GM04504 (cell line): ENCODE measurements at regions not wholly inside any gene's neighbourhood (a gene's known extent, or its start where the extent isn't known, plus 50 kb on each side); places are given as distances from the start of the nearest gene placed in this dataset.

Experiments used
- DNase-seq: peaks from one replicate; pipeline ENCODE4 v3.0.0-alpha.2; 2012; ENCODE audit warnings: low read depth

DNA sequence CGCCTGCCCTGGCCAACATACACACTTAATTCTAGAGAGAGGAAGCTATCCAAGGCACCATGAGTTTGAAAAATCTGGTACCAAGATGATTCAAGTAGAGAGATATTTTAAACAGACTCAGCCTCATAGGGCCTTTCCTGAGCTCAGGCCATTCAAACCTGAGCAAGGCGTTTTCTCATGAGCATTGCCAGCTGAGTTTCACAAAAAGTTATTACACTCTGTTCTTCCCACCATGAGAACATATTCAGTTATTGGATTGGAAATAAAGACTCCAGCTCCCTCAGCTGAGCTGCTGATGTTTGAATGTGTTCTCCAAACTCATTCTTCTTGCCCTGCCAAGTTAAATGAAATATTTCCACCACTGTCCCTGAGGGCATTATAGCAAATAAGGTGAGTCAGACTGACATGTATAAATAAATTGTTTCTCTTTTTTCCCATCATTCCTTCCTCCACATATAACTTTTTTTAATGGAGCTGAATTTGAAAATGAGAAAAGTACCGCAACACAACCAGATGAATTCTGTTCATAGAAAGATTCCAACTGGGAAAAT lies 429.6 kb downstream of the RAB28 start:
- no peak for DNase-seq

DNA sequence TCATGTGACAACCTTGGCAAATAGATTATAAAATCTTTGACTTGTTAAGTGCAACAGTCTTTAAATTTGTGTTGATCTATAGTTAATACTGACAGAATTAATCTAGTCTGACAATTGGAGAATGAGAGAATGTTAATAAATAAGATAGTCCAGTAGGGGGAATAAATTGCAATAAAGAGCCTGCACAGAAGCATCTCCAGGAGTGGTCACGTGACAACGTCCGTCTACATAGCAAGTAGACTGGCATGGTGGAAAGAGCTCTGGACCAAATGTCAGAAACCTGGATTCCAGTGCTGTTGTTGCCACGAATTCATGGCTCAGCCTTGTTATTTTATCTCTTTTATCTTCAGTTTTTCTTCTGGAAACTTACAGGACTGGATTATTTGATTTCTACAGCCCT lies 436.5 kb downstream of the RAB28 start:
- no peak for DNase-seq

DNA sequence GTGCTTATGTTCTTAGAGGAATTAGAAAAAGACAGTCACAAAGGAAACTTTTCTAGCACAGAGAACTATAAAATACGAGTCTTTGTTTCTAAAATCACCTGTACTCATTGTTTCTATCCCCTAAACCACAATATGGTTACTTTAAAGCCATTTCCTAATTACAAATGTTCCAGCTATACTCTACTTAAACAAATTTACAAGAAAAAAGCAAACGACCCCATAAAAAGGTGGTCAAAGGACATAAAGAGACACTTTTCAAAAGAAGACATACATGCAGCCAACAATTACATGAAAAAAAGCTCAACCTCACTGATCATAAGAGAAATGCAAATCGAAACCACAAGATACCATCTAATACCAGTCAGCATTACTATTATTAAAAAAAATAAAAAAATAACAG lies 447.3 kb downstream of the RAB28 start:
- DNase-seq: no peak

DNA sequence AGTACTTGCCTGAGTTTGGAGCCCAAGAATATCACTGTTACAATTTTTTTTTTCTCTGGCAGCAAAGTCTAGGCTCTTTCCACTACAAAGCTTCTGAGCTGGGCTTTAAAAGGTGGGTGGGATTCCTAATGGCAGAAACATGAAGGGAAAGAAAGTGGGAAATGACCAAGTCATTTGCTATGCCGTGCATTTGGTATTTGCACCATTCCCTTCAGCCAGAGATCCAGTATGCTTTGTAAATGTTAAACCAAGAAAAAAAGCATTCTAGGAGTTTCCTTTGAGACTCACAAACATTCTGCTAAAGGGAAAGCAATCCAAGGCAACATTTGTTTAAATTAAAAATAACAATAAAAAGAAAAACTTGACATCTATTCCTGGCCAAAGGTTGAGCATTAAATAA lies 451.2 kb downstream of the RAB28 start:
- no peak for DNase-seq

DNA sequence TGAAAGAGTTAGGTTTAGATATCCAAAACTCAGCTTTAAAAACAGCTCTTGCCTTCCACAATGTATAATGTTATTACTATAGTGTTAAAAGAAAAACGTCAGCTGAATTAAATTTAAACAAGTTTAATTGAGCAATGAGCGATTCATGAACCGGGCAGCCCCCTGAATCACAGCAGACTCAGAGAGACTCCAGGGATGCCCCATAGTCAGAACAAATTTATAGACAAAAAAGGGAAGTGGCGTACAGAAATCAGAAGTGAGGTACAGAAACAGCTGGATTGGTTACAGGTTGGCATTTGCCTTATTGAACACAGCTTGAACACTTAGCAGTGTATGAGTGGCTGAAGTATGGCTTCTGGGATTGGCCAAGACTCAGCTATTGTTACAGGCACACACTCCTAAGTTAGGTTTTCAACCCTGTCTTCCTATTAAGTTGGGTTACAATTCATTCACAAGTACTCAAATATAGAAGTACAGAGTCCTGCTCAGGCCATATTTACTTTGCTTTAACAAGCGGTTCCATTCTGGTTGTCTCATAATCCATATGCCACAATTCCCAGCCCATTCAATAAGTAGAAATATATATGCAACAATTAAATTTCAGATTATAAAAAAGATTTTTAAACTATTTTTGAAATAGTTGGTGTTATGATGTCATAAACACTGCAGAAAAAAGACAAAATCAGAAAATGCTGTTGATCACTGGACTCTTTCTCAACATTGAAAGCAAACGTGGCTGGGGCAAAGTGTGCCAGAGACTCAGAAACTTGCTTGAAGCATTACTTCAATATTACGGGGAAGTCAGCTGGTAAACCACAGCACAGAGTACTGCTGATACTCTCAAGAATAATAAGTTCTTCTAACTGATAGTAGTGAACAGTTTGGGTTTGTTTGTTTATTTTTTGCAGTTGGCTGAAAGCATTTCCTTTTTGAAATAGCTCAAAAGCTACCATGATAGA lies 459.7 kb downstream of the RAB28 start:
- DNase-seq: no peak

DNA sequence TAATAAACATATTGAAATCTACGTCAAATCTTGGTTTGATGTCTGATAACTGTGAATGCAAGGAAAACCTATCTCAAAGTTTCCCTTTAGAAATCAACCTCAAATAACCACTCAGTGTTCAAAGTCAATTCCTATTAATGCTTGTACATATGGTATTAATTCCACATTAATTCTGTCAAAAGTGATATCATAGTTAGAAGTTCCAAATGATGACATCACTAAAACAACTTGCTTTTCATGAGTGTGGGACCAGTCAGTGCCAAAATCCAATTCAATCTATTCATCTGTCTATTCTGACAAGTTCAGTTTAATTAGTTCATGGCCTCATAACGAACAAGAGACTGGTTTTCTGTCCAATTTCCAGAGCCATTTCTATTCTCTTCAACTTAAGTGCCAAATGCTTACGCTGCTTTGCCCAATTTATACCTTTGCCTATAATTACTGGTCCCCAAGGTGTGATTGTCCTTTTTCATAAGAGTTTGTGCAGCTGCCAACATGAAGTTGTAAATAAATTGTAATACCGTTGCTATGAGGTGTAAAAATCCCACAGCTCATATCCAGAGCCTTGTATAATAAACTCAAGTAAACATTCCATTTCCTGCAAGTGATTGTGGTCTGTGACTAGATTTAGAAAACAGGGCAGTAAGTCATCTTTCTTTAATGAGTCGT lies 476.2 kb downstream of the RAB28 start:
- no peak for DNase-seq

DNA sequence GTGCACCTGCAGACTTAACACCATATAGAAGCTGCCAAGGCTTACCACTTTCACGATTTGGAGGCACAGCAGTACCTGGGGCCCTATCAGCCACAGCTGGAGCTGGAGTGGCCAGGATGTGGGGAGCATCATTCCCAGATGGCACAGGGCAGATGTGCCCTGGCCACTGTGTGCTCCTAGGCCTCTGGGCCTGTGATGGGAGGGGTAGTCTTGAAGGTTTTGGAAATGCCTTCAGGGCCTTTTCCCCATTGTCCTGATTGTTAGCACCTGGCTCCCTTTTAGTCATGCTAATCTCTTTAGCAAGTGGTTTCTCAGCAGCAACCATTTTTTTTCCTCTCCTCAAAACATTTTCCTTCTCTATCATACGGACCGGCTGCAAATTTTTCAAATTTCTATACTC lies 490.2 kb downstream of the RAB28 start:
- no peak for DNase-seq

DNA sequence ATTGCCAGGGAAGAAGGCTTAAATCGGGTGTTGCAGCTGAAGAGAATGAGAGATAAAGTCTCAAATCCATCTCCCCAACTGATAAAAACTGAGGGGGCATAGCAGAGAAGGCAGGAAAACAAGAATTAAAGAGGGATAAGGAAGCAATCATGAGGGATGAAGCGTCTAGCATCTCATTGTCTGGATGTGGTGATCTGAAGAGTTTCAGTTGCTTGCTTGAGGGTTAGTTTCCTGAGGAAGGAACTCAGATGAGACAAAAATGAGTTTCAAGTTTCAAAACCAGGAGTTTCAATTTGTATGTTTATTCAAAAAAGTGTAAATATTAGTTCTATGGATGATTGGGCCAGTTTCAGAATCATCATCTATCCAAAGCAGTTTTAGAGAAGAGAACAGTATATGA lies 496.9 kb downstream of the RAB28 start:
- DNase-seq: no peak

DNA sequence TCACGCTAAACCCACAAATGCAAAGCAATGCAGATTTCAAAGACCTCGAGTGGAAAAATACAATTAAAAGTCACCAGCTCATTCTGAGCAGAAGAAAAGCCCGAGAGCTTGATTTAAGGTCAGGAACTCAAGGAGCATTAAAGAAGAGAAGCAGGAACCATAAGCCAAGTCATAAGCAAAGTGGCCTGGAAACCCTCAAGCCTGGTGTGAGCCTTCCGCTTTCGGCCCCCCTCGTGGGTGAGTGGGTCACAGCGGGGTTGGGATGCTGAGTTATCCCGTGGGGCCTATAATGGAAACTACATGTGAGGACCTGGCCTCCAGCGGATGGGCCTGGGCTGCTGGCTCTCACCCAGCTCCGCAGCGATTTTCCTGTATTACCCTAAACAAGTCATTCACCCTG lies 504.3 kb downstream of the RAB28 start:
- no peak for DNase-seq

DNA sequence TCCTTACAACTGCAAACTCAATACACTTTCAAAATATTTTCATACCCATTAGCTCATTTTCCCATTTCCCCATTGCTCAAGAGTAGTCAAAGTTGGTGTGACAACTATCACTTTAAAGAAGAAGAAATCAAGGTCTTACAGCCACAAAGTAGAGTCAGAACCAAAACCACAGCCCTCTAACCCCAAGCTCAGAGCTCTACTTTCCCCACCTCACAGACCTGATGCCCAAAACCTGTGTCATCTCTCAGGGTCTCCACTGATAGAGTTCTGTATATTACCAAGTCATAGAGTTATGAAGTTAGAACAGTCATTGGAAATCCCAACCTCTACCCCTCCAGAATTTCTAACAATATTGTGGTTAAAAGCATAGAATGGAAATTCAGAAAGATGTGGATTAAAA lies 505.8 kb downstream of the RAB28 start:
- DNase-seq: no peak

DNA sequence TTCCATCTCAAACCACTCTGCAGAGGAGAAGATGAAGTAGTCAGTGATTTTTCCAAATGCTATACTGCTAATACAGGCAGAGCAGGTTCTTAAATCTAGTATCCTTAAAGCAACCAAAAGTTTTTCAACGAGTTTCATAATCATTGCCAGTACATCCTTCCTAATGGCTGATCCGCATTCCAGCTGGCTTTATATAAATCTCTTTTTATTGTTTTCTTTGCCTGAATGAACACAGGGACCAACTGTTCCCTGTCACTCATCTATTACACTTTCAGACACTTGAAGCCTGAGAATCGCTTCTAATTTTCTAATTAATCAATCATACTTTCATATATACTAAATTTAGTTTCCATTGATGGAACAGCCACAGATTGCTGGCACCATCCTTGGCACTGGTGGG lies 508.6 kb downstream of the RAB28 start:
- no peak for DNase-seq

DNA sequence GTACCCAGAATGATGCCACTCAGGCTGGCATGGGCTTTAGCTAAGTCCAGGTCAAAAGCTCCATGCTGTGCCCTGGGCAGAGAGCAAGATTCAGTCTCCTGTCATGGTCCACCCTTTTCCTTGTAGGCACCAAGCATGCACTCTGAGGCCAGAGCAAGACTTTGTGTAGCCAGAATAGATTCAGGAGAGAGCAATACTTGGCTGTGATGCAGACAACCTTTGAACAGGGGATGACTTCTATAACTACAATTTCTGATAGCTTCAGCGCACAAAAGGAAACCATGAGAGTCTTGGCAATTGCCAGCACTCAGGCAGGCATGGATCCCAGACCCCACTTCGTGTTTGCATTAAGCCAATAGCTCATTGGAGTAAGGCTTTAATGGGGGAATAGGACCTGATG lies 510.6 kb downstream of the RAB28 start:
- DNase-seq: no peak

DNA sequence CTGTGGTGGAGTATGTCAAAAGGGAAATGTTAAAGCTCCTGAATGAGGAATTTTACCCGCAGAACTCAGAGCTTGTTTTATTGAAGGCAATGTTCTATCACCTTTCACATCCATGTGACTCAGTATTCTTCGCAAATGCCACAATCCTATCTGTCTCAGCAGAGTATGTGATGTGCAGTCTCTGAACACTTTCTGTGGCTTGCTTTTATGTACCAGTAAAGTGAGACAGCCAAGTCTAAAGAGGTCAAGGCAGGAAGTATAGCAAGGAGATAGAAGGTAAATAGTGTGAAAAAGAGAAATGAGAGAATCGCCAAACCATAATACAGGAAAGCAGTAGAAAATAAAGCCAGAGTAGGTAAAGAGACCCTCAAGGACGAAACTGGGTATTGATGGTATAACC lies 515.8 kb downstream of the RAB28 start:
- DNase-seq: no peak

DNA sequence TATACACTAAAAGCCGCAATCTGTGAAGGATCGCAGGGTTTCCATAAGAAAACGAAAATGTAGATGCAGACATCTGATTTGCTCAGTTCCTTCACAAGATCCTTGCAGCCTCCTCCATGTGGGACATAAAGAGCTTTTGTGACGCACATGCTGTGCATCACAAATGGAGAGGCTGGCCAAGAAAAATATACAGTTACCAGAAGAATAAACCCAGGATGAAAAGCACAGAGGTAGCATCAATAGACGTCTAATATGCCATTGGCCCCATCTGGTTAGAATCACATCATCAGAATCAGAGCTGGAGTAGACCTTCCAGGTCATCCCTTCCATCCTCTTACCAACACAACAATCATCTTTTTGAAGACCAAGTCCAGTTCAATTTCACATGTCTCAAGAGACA lies 517.4 kb downstream of the RAB28 start:
- DNase-seq: no peak

DNA sequence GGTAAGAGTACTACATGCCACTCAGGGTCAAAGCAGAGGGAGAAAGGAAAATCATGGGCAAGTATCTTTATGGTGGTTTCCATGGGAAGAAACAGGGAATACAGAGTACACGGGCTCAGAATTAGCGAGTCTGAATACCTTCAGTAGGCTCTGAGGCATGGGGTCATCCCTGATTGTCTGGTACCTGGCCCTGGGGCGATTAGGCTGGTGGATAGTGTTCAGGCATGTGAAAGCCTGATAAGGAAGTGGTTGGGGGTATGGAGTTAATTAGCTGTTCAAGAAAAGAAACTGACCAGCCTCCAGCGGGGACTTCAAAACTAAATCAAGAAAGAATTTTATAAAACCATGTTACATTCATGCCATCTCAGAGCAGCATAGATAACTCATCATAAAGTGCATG lies 518.8 kb downstream of the RAB28 start:
- DNase-seq: no peak

DNA sequence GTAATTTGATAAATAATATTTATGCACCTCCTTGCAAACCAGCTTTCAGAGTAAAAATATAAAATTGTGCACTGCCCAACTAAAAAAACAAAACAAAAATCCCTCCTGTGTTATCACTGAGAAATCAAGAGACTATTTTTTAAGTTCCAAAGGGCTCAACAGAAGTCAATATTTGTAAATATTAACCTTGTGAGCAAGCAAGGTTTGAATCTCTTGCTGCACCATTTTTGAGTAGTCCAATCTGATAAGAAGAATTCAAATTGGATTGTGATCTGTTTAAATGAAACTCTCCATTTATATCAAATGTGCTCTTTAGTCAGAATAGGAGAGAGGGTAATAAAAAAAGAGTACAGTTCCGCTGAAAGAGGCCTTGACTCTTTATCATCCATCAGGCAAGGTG lies 520.2 kb downstream of the RAB28 start:
- no peak for DNase-seq

DNA sequence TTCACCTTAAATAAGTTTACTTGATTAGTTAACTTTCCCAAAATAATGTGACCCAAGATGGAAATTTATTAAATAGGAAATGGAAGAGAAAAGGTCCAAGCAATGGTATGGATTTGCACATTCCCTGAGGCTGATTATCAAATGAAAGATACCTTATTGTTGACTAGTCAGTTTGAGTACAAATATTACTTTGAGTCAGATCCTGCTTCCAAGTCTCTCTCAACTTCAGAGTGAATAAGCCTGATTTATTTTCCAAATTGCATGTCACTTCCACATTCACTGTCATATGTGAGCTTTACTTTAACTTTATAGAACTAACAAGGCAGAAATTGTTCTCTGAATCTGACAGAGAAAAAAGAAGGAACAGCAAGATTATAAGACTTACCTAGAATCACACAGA lies 520.8 kb downstream of the RAB28 start:
- no peak for DNase-seq

DNA sequence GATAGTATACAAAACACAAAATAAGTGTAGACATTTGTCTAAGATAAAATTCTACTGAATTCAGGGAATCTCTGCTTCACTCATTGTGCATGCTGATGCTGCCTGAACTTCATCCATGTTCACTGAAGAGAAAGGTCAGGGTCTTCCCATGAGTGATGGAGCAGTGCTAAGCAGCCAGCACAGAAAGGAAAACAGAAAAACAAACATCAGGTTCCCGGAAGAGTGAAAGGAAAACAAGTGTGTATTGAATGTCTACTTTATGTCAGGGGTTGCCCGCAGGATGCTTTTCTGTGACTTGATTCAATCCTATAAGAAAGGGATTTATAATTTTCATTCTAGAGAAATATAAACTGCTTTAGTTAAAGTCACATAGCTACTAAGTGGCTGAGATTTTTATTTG lies 522.4 kb downstream of the RAB28 start:
- DNase-seq: no peak

DNA sequence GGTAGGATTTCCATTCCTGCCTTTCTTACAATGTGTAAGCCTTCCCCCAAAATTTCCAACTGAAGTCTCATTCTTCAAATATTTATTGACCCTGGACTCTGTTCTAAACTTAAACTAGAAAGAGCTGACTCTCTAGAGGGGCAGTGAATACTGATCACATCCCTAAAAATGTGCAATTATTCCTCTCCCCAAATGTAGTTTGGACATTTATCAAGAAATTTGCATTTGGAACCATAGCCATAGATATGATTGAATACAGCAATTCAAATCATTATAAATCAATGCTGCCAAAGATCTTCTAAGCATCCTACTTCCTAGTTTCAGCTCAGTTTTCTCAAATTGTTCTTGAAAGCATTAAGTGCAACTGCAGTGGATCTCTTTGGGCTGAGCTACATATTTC lies 525.7 kb downstream of the RAB28 start:
- DNase-seq: no peak

DNA sequence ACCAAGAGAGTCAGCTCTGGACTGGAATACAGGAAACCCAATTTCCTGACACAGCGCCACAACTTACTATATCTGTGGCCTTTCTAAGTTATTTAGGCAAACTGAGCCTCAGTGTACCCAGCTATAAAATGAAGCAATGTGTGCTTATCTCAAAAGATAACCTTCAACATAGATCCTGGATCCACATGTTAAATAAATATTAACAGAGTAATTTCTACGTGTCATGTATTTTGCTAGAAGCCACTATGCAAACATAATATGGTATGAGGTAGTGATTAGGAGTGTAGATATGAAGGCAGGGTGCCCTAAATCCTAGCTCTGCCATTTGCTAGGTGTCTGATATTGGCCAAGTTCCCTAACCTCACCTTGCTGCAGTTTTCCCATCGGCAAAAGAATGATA lies 527.0 kb downstream of the RAB28 start:
- DNase-seq: no peak

DNA sequence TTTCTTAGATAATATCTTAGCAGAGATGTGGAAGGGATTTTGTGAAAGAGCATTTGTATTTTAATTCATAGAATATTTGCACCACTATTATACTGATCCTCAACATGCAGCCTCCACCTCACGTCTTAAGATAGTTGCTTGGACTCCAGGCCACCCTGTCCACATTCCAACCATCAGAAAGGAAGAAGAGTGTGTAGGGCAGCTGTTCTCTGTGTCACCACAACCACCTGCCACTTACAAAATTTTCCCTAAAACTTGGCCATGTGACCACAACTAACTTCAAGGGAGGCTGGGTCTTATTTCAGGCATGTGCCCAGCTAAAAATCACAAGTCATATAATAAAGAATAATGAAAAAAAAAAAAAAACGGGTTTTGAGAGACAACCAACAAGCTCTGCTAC lies 528.1 kb downstream of the RAB28 start:
- no peak for DNase-seq

DNA sequence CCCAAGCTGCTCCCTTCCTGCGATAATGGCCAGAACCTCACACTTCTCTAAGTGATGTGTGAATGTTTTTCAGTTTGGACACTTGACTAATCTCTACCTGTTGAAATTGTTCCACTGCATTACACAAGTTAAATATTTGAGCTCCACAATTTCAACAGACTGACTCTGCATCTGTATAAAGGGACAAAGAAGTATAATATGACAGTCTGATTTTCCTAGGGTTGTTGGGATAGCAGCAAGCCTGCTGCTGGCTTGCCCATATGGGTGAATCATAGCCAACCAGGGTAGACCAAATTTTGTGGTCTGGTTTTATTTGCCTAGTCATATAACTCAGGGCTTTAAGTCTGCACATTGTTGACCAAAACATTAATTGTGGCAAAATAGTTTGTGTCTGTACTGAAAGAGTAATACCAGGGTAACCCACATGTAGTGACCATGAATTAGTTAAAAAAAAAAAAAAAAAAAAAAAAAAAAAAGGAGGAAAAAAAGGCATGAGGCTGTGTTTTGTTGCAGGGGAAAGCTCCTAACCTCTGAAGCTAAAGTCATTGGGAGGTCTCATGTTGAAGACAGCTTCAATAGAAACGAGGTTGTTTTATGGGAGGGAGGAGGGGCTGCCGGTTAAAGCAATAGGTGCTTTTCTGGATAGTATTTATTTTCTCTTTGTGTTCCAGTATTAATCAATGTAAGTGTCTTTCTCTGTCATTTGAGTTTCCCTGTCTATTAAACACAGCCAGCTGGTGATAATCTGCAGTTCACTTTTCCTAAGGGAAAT lies 534.2 kb downstream of the RAB28 start:
- DNase-seq: no peak

DNA sequence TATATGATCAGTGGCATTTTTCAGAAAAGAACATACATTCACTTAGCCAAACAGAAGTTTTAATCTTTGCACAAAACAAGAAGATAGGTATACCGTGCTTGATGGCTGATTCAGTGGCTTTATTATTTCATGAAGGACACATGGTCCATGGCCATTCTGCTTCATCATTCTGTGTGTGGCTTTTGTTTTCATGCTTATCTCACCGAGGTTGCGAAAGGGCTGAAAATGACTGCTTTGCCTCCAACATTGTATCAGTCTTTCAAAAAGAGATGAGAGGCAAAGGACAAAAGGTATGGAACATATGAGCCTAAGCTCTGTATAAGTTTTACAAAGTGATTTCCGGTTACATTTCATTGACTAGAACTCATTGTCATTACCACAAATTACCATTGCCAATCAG lies 541.1 kb downstream of the RAB28 start:
- DNase-seq: no peak
